Mesothelial cell of epicardium (in vitro differentiated cells): ENCODE measurements at regions not wholly inside any gene's neighbourhood (a gene's known extent, or its start where the extent isn't known, plus 50 kb on each side); places are given as distances from the start of the nearest gene placed in this dataset.
"Not testable (repeated sequence)": the region's sequence is repeated elsewhere in the genome, so short reads cannot be mapped to it uniquely, and the experiment has no call there.

Source experiments
- DNase-seq, 2 experiments: peaks; one replicate each; pipeline ENCODE4 v3.0.0; 2021; ENCODE audit warnings: low spot score in 2 of 2; ENCODE audit not compliant: unreplicated experiment in 2 of 2
- H3K27ac Mint-ChIP-seq: 2 replicates; pipeline ENCODE4 v1.8.0; 2021; ENCODE audit warnings: mixed read lengths
- H3K27me3 Mint-ChIP-seq: 2 replicates; pipeline ENCODE4 v1.8.0; 2021; ENCODE audit warnings: low read depth, mixed read lengths
- H3K36me3 Mint-ChIP-seq: 2 replicates; pipeline ENCODE4 v1.8.0; 2021; ENCODE audit warnings: mixed read lengths
- H3K4me1 Mint-ChIP-seq: 2 replicates; pipeline ENCODE4 v1.8.0; 2021; ENCODE audit warnings: mixed read lengths
- H3K4me3 Mint-ChIP-seq: 2 replicates; pipeline ENCODE4 v1.8.0; 2021; ENCODE audit warnings: mild to moderate bottlenecking, moderate library complexity, mixed read lengths
- H3K9me3 Mint-ChIP-seq: 2 replicates; pipeline ENCODE4 v1.8.0; 2021; ENCODE audit warnings: mixed read lengths
- CTCF ChIP-seq: fragments of 200-600 bp; sonication (generic); IDR thresholded peaks from one replicate; pipeline ENCODE4 v1.5.0; 2021; ENCODE audit warnings: antibody characterized with exemption; ENCODE audit not compliant: unreplicated experiment

- no peaks in the 10 kb centered on the region for H3K27me3 Mint-ChIP-seq
- no peak for DNase-seq
- no peaks in the 10 kb centered on the region for H3K36me3 Mint-ChIP-seq
- H3K9me3 Mint-ChIP-seq: peaks cover 22% of the 10 kb centered on the region
- H3K4me1 Mint-ChIP-seq: no peaks in the 10 kb centered on the region
- H3K27ac Mint-ChIP-seq: no peak overlapping the region
- TF ChIP-seq CTCF: no peak
- no peak overlapping the region for H3K4me3 Mint-ChIP-seq
Measured at GRCh38 chr6:159397753-159398152, 228.6 kb downstream of the FNDC1 start.

GRCh38 chr6:159395609-159396008, 226.4 kb downstream of the FNDC1 start:
- H3K36me3 Mint-ChIP-seq: no peaks in the 10 kb centered on the region
- no peak overlapping the region for H3K27ac Mint-ChIP-seq
- H3K9me3 Mint-ChIP-seq: peaks cover 27% of the 10 kb centered on the region
- no peak overlapping the region for H3K4me3 Mint-ChIP-seq
- H3K27me3 Mint-ChIP-seq: no peaks in the 10 kb centered on the region
- no peak for DNase-seq
- TF ChIP-seq CTCF: no peak
- no peaks in the 10 kb centered on the region for H3K4me1 Mint-ChIP-seq

GRCh38 chr6:159392695-159393094, 223.5 kb downstream of the FNDC1 start:
- not testable (repeated sequence) for H3K4me1 Mint-ChIP-seq, H3K36me3 Mint-ChIP-seq, H3K4me3 Mint-ChIP-seq, H3K27me3 Mint-ChIP-seq, H3K27ac Mint-ChIP-seq, DNase-seq
- peaks cover 27% of the 10 kb centered on the region for H3K9me3 Mint-ChIP-seq

- H3K9me3 Mint-ChIP-seq: peaks cover 27% of the 10 kb centered on the region
- DNase-seq: no peak
- no peaks in the 10 kb centered on the region for H3K4me1 Mint-ChIP-seq
- no peak overlapping the region for H3K4me3 Mint-ChIP-seq
- no peak overlapping the region for H3K27ac Mint-ChIP-seq
- TF ChIP-seq CTCF: no peak
- no peaks in the 10 kb centered on the region for H3K36me3 Mint-ChIP-seq
- H3K27me3 Mint-ChIP-seq: no peaks in the 10 kb centered on the region
Measured at GRCh38 chr6:159390381-159390780, 221.2 kb downstream of the FNDC1 start.

- Mint-ChIP-seq H3K4me1 (no peaks in the 10 kb centered on the region), H3K27ac (no peak overlapping the region), H3K4me3 (no peak overlapping the region), H3K36me3 (no peaks in the 10 kb centered on the region), H3K27me3 (peaks cover 4% of the 10 kb centered on the region), H3K9me3 (peaks cover 22% of the 10 kb centered on the region)
- DNase-seq: no peak
- TF ChIP-seq CTCF: no peak
Measured at GRCh38 chr6:159389695-159390094, 220.5 kb downstream of the FNDC1 start.

GRCh38 chr6:159380114-159380513, 210.9 kb downstream of the FNDC1 start:
- no peak overlapping the region for H3K27ac Mint-ChIP-seq
- DNase-seq: no peak
- H3K4me3 Mint-ChIP-seq: no peak overlapping the region
- peaks cover 5% of the 10 kb centered on the region for H3K27me3 Mint-ChIP-seq
- H3K4me1 Mint-ChIP-seq: no peaks in the 10 kb centered on the region
- H3K36me3 Mint-ChIP-seq: no peaks in the 10 kb centered on the region
- TF ChIP-seq CTCF: no peak
- H3K9me3 Mint-ChIP-seq: peaks cover 20% of the 10 kb centered on the region
